ENCODE measurements at regions not wholly inside any gene's neighbourhood (a gene's known extent, or its start where the extent isn't known, plus 50 kb on each side); places are given as distances from the start of the nearest gene placed in this dataset.

- TF ChIP-seq EP300 (conservative IDR thresholded peaks at IDR 0.05; ENCODE audit: poor library complexity, severe bottlenecking) (peak; percentile 70), SMC3 (conservative IDR thresholded peaks at IDR 0.05; ENCODE audit: poor library complexity) (peak; percentile 10), EZH2 (IDR thresholded peaks at IDR 0.05; ENCODE audit: borderline replicate concordance, insufficient read depth, low read length, poor library complexity, severe bottlenecking) (no peak), POLR2AphosphoS5 (IDR thresholded peaks at IDR 0.05) (peak; percentile 68), TAF1 (IDR thresholded peaks at IDR 0.05; ENCODE audit: low read depth) (no peak), RAD21 (conservative IDR thresholded peaks at IDR 0.05) (no peak), MXI1 (conservative IDR thresholded peaks at IDR 0.05; ENCODE audit: poor library complexity, severe bottlenecking) (no peak)
- TF ChIP-seq, protein P1, sequence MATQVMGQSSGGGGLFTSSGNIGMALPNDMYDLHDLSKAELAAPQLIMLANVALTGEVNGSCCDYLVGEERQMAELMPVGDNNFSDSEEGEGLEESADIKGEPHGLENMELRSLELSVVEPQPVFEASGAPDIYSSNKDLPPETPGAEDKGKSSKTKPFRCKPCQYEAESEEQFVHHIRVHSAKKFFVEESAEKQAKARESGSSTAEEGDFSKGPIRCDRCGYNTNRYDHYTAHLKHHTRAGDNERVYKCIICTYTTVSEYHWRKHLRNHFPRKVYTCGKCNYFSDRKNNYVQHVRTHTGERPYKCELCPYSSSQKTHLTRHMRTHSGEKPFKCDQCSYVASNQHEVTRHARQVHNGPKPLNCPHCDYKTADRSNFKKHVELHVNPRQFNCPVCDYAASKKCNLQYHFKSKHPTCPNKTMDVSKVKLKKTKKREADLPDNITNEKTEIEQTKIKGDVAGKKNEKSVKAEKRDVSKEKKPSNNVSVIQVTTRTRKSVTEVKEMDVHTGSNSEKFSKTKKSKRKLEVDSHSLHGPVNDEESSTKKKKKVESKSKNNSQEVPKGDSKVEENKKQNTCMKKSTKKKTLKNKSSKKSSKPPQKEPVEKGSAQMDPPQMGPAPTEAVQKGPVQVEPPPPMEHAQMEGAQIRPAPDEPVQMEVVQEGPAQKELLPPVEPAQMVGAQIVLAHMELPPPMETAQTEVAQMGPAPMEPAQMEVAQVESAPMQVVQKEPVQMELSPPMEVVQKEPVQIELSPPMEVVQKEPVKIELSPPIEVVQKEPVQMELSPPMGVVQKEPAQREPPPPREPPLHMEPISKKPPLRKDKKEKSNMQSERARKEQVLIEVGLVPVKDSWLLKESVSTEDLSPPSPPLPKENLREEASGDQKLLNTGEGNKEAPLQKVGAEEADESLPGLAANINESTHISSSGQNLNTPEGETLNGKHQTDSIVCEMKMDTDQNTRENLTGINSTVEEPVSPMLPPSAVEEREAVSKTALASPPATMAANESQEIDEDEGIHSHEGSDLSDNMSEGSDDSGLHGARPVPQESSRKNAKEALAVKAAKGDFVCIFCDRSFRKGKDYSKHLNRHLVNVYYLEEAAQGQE (IDR thresholded peaks at IDR 0.05; ENCODE audit: borderline replicate concordance) = peak; percentile 42
- TF ChIP-seq, protein P2, sequence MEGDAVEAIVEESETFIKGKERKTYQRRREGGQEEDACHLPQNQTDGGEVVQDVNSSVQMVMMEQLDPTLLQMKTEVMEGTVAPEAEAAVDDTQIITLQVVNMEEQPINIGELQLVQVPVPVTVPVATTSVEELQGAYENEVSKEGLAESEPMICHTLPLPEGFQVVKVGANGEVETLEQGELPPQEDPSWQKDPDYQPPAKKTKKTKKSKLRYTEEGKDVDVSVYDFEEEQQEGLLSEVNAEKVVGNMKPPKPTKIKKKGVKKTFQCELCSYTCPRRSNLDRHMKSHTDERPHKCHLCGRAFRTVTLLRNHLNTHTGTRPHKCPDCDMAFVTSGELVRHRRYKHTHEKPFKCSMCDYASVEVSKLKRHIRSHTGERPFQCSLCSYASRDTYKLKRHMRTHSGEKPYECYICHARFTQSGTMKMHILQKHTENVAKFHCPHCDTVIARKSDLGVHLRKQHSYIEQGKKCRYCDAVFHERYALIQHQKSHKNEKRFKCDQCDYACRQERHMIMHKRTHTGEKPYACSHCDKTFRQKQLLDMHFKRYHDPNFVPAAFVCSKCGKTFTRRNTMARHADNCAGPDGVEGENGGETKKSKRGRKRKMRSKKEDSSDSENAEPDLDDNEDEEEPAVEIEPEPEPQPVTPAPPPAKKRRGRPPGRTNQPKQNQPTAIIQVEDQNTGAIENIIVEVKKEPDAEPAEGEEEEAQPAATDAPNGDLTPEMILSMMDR (IDR thresholded peaks at IDR 0.05; ENCODE audit: poor library complexity, severe bottlenecking) = no peak
- Histone ChIP-seq H3K36me3 (ENCODE audit: insufficient read depth, low read length) (no peaks in the 10 kb centered on the region), H2AFZ (ENCODE audit: low read depth, low read length) (no peak overlapping the region), H3K27ac (ENCODE audit: low read length) (no peak overlapping the region), H3K9ac (ENCODE audit: low read length) (no peak overlapping the region), H3K9me2 (ENCODE audit: insufficient read depth, low read length) (no peaks in the 10 kb centered on the region), H3K79me2 (replicated peaks; ENCODE audit: insufficient read depth, low read length) (no peaks in the 10 kb centered on the region), H3K9me3 (ENCODE audit: low read length) (no peaks in the 10 kb centered on the region), H4K20me1 (ENCODE audit: insufficient read depth) (no peaks in the 10 kb centered on the region), H3F3A (ENCODE audit: insufficient read depth, low read length, poor library complexity, severe bottlenecking) (no peaks in the 10 kb centered on the region), H3K27me3 (ENCODE audit: insufficient read depth, low read depth, low read length) (no peaks in the 10 kb centered on the region), H3K4me2 (ENCODE audit: low read length) (no peak overlapping the region), H3K4me3 (ENCODE audit: low read length) (no peak overlapping the region)
Measured at GRCh38 chr13:93151277-93151676, 75.3 kb upstream of the GPC6 start.

GRCh38 chr13:93158565-93158964, 68.0 kb upstream of the GPC6 start:
- Histone ChIP-seq H3K4me2 (ENCODE audit: low read length) (no peak overlapping the region), H3K36me3 (ENCODE audit: insufficient read depth, low read length) (no peaks in the 10 kb centered on the region), H3K4me3 (ENCODE audit: low read length) (no peak overlapping the region), H3K79me2 (replicated peaks; ENCODE audit: insufficient read depth, low read length) (no peaks in the 10 kb centered on the region), H3K27ac (ENCODE audit: low read length) (no peak overlapping the region), H3K9ac (ENCODE audit: low read length) (no peak overlapping the region), H2AFZ (ENCODE audit: low read depth, low read length) (no peak overlapping the region), H3K9me3 (ENCODE audit: low read length) (no peaks in the 10 kb centered on the region), H4K20me1 (ENCODE audit: insufficient read depth) (no peaks in the 10 kb centered on the region), H3F3A (ENCODE audit: insufficient read depth, low read length, poor library complexity, severe bottlenecking) (no peaks in the 10 kb centered on the region), H3K27me3 (ENCODE audit: insufficient read depth, low read depth, low read length) (no peaks in the 10 kb centered on the region), H3K9me2 (ENCODE audit: insufficient read depth, low read length) (no peaks in the 10 kb centered on the region)
- TF ChIP-seq TAF1 (IDR thresholded peaks at IDR 0.05; ENCODE audit: low read depth) (no peak), EZH2 (IDR thresholded peaks at IDR 0.05; ENCODE audit: borderline replicate concordance, insufficient read depth, low read length, poor library complexity, severe bottlenecking) (no peak), EP300 (conservative IDR thresholded peaks at IDR 0.05; ENCODE audit: poor library complexity, severe bottlenecking) (no peak), MXI1 (conservative IDR thresholded peaks at IDR 0.05; ENCODE audit: poor library complexity, severe bottlenecking) (no peak), POLR2AphosphoS5 (IDR thresholded peaks at IDR 0.05) (no peak), SMC3 (conservative IDR thresholded peaks at IDR 0.05; ENCODE audit: poor library complexity) (no peak), RAD21 (conservative IDR thresholded peaks at IDR 0.05) (no peak)
- TF ChIP-seq, protein P1 (IDR thresholded peaks at IDR 0.05; ENCODE audit: borderline replicate concordance) = no peak
- TF ChIP-seq, protein P2 (IDR thresholded peaks at IDR 0.05; ENCODE audit: poor library complexity, severe bottlenecking) = no peak
